ENCODE measurements at regions not wholly inside any gene's neighbourhood (a gene's known extent, or its start where the extent isn't known, plus 50 kb on each side); places are given as distances from the start of the nearest gene placed in this dataset.

GRCh38 chr9:73270967-73271721 is 119.5 kb downstream of the ANXA1 start:
- Mint-ChIP-seq H3K27me3 (ENCODE audit: unreplicated experiment) (no peaks in the 10 kb centered on the region), H3K36me3 (ENCODE audit: low read depth, unreplicated experiment) (no peaks in the 10 kb centered on the region)

GRCh38 chr9:73280113-73280512 is 128.4 kb downstream of the ANXA1 start:
- Mint-ChIP-seq H3K27ac (ENCODE audit: unreplicated experiment) (no peak overlapping the region), H3K4me3 (ENCODE audit: unreplicated experiment) (no peak overlapping the region), H3K36me3 (ENCODE audit: low read depth, unreplicated experiment) (no peaks in the 10 kb centered on the region), H3K9me3 (ENCODE audit: unreplicated experiment) (no peaks in the 10 kb centered on the region), H3K4me1 (ENCODE audit: unreplicated experiment) (peaks cover 4% of the 10 kb centered on the region), H3K27me3 (ENCODE audit: unreplicated experiment) (no peaks in the 10 kb centered on the region)
- no peak for DNase-seq (ENCODE audit: low spot score)
- no peak for TF ChIP-seq CTCF (IDR thresholded peaks at IDR 0.05; ENCODE audit: unreplicated experiment)

More at GRCh38 chr9:73270967-73271721, 119.5 kb downstream of the ANXA1 start:
- TF ChIP-seq CTCF (IDR thresholded peaks at IDR 0.05; ENCODE audit: unreplicated experiment): no peak
- Mint-ChIP-seq H3K4me3 (ENCODE audit: unreplicated experiment) (no peak overlapping the region), H3K27ac (ENCODE audit: unreplicated experiment) (no peak overlapping the region), H3K4me1 (ENCODE audit: unreplicated experiment) (peaks cover 3% of the 10 kb centered on the region), H3K9me3 (ENCODE audit: unreplicated experiment) (no peaks in the 10 kb centered on the region)
- DNase-seq (ENCODE audit: low spot score): no peak

- no peaks in the 10 kb centered on the region for H3K36me3 Mint-ChIP-seq (ENCODE audit: low read depth, unreplicated experiment)
- H3K9me3 Mint-ChIP-seq (ENCODE audit: unreplicated experiment): no peaks in the 10 kb centered on the region
- no peaks in the 10 kb centered on the region for H3K4me1 Mint-ChIP-seq (ENCODE audit: unreplicated experiment)
- no peak for TF ChIP-seq CTCF (IDR thresholded peaks at IDR 0.05; ENCODE audit: unreplicated experiment)
- DNase-seq (ENCODE audit: low spot score): no peak
- H3K4me3 Mint-ChIP-seq (ENCODE audit: unreplicated experiment): no peak overlapping the region
- no peaks in the 10 kb centered on the region for H3K27me3 Mint-ChIP-seq (ENCODE audit: unreplicated experiment)
- no peak overlapping the region for H3K27ac Mint-ChIP-seq (ENCODE audit: unreplicated experiment)
These were observed 132.7 kb downstream of the ANXA1 start for GRCh38 chr9:73284377-73284776.

- Mint-ChIP-seq H3K36me3 (ENCODE audit: low read depth, unreplicated experiment) (peaks cover 4% of the 10 kb centered on the region), H3K4me3 (ENCODE audit: unreplicated experiment) (no peak overlapping the region), H3K9me3 (ENCODE audit: unreplicated experiment) (no peaks in the 10 kb centered on the region), H3K27ac (ENCODE audit: unreplicated experiment) (no peak overlapping the region), H3K4me1 (ENCODE audit: unreplicated experiment) (no peaks in the 10 kb centered on the region), H3K27me3 (ENCODE audit: unreplicated experiment) (no peaks in the 10 kb centered on the region)
- no peak for TF ChIP-seq CTCF (IDR thresholded peaks at IDR 0.05; ENCODE audit: unreplicated experiment)
- no peak for DNase-seq (ENCODE audit: low spot score)
These were observed 142.7 kb downstream of the ANXA1 start for GRCh38 chr9:73294336-73294735.

GRCh38 chr9:73325983-73326382 is 174.3 kb downstream of the ANXA1 start:
- no peak for TF ChIP-seq CTCF (IDR thresholded peaks at IDR 0.05; ENCODE audit: unreplicated experiment)
- Mint-ChIP-seq H3K27me3 (ENCODE audit: unreplicated experiment) (no peaks in the 10 kb centered on the region), H3K4me1 (ENCODE audit: unreplicated experiment) (no peaks in the 10 kb centered on the region), H3K9me3 (ENCODE audit: unreplicated experiment) (no peaks in the 10 kb centered on the region), H3K4me3 (ENCODE audit: unreplicated experiment) (no peak overlapping the region), H3K36me3 (ENCODE audit: low read depth, unreplicated experiment) (no peaks in the 10 kb centered on the region), H3K27ac (ENCODE audit: unreplicated experiment) (no peak overlapping the region)
- no peak for DNase-seq (ENCODE audit: low spot score)
